Lung (tissue), 11 donors: ENCODE measurements at regions not wholly inside any gene's neighbourhood (a gene's known extent, or its start where the extent isn't known, plus 50 kb on each side); places are given as distances from the start of the nearest gene placed in this dataset.
A peak's percentile ranks its signal among the peaks of the same experiment; 100 is the strongest.

ENCODE experiments used
- ATAC-seq: fragments of 200-7000 bp; cut with Tn5 transposase; one replicate; pipeline ENCODE4 v1.9.1; 2020; ENCODE audit warnings: moderate number of reproducible peaks; ENCODE audit not compliant: insufficient read depth, low FRiP score
- DNase-seq, 3 donors: peaks; one replicate each; pipeline ENCODE4 v3.0.0-alpha.2; 2013 to 2017
- H3K27ac ChIP-seq, 2 donors: one replicate each; pipeline ENCODE4 v1.5.1; 2013; ENCODE audit warnings: mild to moderate bottlenecking in 2 of 2, moderate library complexity in 2 of 2, control low read depth in 1 of 2, inconsistent platforms in 1 of 2, low read depth in 1 of 2, low read length in 1 of 2
- H3K27me3 ChIP-seq, 3 donors: one replicate each; pipeline ENCODE4 v1.5.1; 2013; ENCODE audit warnings: low read length in 2 of 3; ENCODE audit not compliant: control insufficient read depth in 3 of 3, insufficient read depth in 3 of 3
- H3K36me3 ChIP-seq, 4 donors: one replicate each; pipeline ENCODE4 v1.5.1; 2013; ENCODE audit warnings: low read length in 4 of 4, mild to moderate bottlenecking in 1 of 4, moderate library complexity in 1 of 4; ENCODE audit not compliant: control insufficient read depth in 4 of 4, insufficient read depth in 4 of 4
- H3K4me1 ChIP-seq, 5 donors: one replicate each; pipeline ENCODE4 v1.5.1; 2013; ENCODE audit warnings: low read length in 5 of 5, mild to moderate bottlenecking in 2 of 5, moderate library complexity in 1 of 5; ENCODE audit not compliant: control insufficient read depth in 5 of 5, insufficient read depth in 5 of 5
- H3K4me3 ChIP-seq: one replicate; pipeline ENCODE4 v1.5.1; 2013; ENCODE audit warnings: mild to moderate bottlenecking, control low read depth, moderate library complexity
- H3K9ac ChIP-seq, 2 donors: one replicate each; pipeline ENCODE4 v1.5.1; 2013; ENCODE audit warnings: low read length in 2 of 2, control low read depth in 1 of 2; ENCODE audit not compliant: insufficient read depth in 1 of 2
- H3K9me3 ChIP-seq, 4 donors: one replicate each; pipeline ENCODE4 v1.5.1; 2013; ENCODE audit warnings: low read length in 3 of 4, mild to moderate bottlenecking in 1 of 4, moderate library complexity in 1 of 4; ENCODE audit not compliant: control insufficient read depth in 4 of 4, insufficient read depth in 3 of 4
- WGBS, 2 donors: extraction: QIAGEN DNeasy Blood & Tissue Kit; methylation state at CpG; one replicate each; pipeline ENCODE4 v1.1.7; 2013; 5-methylcytosine and 5-hydroxymethylcytosine counted together
- TF ChIP-seq, protein P1 (sequence below): IDR thresholded peaks from 2 replicates; pipeline ENCODE4 v1.5.1; 2012; ENCODE audit warnings: mild to moderate bottlenecking; ENCODE audit errors: control extremely low read depth, extremely low read depth
- donor health status: control.
- donor health status: control.
- donor health status: Bipolar disorder and iron deficiency.
- donor health status: healthy.
- donor health status: DM: yes; HTN: yes; CAD: no.

DNA sequence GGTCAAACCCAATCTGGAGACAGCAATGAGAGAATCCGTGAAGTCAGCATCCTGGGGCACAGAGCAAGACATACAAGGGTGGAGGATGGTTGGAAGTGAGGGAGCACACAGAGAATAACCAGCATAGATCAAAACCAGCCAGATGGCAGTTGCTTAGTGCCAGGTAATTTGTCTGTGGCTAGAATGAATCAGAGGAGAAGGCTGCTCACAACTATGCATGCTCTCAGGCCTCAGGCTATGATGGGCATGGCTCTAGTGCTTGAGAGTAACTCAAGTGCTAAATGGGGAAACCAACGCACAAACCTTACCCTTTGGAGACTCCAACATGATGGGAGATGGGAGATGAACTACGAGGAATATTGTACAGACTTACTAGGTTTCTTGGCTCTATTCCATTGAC, 160.8 kb downstream of the DMRT2 start:
- H3K36me3 ChIP-seq = no peaks in the 10 kb centered on the region
- WGBS, 2 donors = 72 to 90% methylated on average over 3 of the region's 3 CpGs
- ATAC-seq = no peak

DNA sequence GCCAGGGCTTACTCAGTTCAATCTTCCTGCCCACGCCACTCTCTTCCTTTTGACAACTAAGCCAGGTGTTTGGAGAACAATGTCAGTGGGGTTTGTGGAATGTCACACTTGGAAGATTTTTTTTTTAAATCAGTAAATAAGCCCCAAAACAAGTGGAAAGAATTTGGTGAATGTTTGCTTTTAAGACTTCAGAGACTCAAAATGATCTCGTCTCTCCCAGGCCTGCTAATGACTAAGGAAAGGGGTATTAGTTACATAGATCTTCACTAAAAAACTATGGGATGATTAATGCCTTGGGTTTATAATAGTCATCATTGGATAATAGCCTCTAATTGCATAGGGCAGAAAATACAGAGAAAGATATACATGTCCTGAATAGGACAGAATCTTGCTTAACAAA, 166.4 kb downstream of the DMRT2 start:
- Histone ChIP-seq H3K27me3 (no peaks in the 10 kb centered on the region), H3K4me1 (no peaks in the 10 kb centered on the region), H3K9me3 (no peaks in the 10 kb centered on the region), H3K4me3 (no peak overlapping the region), H3K9ac (no peak overlapping the region), H3K27ac (no peak overlapping the region), H3K36me3 (no peaks in the 10 kb centered on the region)
- DNase-seq (no peak), ATAC-seq (no peak)
- TF ChIP-seq, protein P1, sequence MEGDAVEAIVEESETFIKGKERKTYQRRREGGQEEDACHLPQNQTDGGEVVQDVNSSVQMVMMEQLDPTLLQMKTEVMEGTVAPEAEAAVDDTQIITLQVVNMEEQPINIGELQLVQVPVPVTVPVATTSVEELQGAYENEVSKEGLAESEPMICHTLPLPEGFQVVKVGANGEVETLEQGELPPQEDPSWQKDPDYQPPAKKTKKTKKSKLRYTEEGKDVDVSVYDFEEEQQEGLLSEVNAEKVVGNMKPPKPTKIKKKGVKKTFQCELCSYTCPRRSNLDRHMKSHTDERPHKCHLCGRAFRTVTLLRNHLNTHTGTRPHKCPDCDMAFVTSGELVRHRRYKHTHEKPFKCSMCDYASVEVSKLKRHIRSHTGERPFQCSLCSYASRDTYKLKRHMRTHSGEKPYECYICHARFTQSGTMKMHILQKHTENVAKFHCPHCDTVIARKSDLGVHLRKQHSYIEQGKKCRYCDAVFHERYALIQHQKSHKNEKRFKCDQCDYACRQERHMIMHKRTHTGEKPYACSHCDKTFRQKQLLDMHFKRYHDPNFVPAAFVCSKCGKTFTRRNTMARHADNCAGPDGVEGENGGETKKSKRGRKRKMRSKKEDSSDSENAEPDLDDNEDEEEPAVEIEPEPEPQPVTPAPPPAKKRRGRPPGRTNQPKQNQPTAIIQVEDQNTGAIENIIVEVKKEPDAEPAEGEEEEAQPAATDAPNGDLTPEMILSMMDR = no peak
- WGBS, 2 donors = 71 to 74% methylated on average over 2 of the region's 2 CpGs

More for the DNA sequence above, 160.8 kb downstream of the DMRT2 start:
- H3K4me1 ChIP-seq = no peaks in the 10 kb centered on the region
- TF ChIP-seq, protein P1 = no peak
- no peak for DNase-seq
- no peak overlapping the region for H3K27ac ChIP-seq
- H3K9ac ChIP-seq = no peak overlapping the region
- H3K27me3 ChIP-seq = no peaks in the 10 kb centered on the region
- H3K4me3 ChIP-seq = no peak overlapping the region
- H3K9me3 ChIP-seq = peaks cover 0 to 4% (median 0%) of the 10 kb centered on the region in 4 donors

DNA sequence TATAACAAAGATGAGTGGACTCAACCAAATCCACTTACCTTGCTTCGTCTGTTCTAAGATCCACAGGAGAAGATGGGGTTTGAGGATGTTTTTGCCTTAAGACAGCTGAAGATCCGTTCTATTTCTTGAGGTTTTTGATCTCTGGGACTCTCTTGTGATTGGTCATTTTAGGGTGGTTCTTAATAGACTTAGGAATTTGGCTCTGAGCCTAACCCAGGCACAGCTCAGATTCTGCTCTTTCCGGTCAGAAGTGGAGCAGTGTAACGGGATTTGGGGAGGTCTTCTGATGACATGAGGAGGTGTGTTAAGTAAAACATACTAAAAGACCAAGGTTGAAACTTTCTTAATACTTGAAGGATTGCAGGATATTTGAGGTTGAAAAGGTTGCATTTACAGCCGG, 166.9 kb downstream of the DMRT2 start:
- H3K36me3 ChIP-seq = no peaks in the 10 kb centered on the region
- DNase-seq (peak in 2 of 3 donors; percentile 26 to 30), ATAC-seq (no peak)
- H3K9ac ChIP-seq = no peak overlapping the region
- no peak overlapping the region for H3K27ac ChIP-seq
- 57 to 71% methylated on average over 5 of the region's 5 CpGs for WGBS, 2 donors
- H3K4me1 ChIP-seq = no peaks in the 10 kb centered on the region
- H3K9me3 ChIP-seq = no peaks in the 10 kb centered on the region
- TF ChIP-seq, protein P1 = no peak
- no peaks in the 10 kb centered on the region for H3K27me3 ChIP-seq
- H3K4me3 ChIP-seq = no peak overlapping the region

DNA sequence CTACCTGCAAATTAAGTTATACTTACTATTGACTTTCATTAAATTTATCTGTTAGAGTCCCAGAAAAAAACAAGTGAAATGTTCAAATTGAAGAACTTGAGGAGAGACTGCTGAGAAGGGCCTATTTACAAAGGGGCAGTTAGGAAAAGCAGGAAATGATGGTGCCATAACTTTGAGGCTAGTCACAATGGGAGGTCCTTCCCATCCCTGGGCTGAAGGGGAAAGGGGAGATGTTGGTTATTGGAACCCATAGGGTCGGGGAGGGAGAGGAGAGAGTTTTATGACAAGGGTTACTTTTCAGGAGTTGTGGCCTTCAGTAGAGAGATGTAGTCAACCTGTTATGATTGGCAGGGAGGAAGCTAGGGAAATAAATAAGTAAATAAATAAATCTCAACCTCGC, 169.1 kb downstream of the DMRT2 start:
- ATAC-seq (no peak), DNase-seq (no peak)
- no peaks in the 10 kb centered on the region for H3K9me3 ChIP-seq
- no peaks in the 10 kb centered on the region for H3K4me1 ChIP-seq
- TF ChIP-seq, protein P1 = no peak
- no peaks in the 10 kb centered on the region for H3K36me3 ChIP-seq
- H3K27me3 ChIP-seq = no peaks in the 10 kb centered on the region
- WGBS, 2 donors = 71 to 74% methylated on average over 2 of the region's 2 CpGs
- H3K9ac ChIP-seq = no peak overlapping the region
- H3K27ac ChIP-seq = no peak overlapping the region
- H3K4me3 ChIP-seq = no peak overlapping the region
